HEK293 (cell line): ENCODE measurements at regions not wholly inside any gene's neighbourhood (a gene's known extent, or its start where the extent isn't known, plus 50 kb on each side); places are given as distances from the start of the nearest gene placed in this dataset.

Experiments used
- CTCF ChIP-seq: fragments of 450-650 bp; formaldehyde crosslinking; IDR thresholded peaks from 2 replicates; pipeline ENCODE4 v1.5.1; 2016; ENCODE audit warnings: missing biosample characterization, missing genetic modification characterization
- ELK4 ChIP-seq: IDR thresholded peaks from 2 replicates; pipeline ENCODE4 v1.6.1; 2011; ENCODE audit warnings: mild to moderate bottlenecking, low read depth, low read length, borderline replicate concordance
- GLIS1 ChIP-seq: fragments of 450-650 bp; formaldehyde crosslinking; IDR thresholded peaks from 2 replicates; pipeline ENCODE4 v1.5.1; 2016; ENCODE audit warnings: missing biosample characterization, missing genetic modification characterization
- KLF17 ChIP-seq: fragments of 450-650 bp; formaldehyde crosslinking; IDR thresholded peaks from 2 replicates; pipeline ENCODE4 v1.5.1; 2016; ENCODE audit warnings: missing biosample characterization, missing genetic modification characterization
- REST ChIP-seq: fragments of 450-650 bp; formaldehyde crosslinking; IDR thresholded peaks from 2 replicates; pipeline ENCODE4 v1.5.1; 2016; ENCODE audit warnings: missing biosample characterization, missing genetic modification characterization
- ZBTB1 ChIP-seq: fragments of 450-650 bp; formaldehyde crosslinking; IDR thresholded peaks from 2 replicates; pipeline ENCODE4 v1.5.1; 2016; ENCODE audit warnings: missing biosample characterization, missing genetic modification characterization
- ZNF23 ChIP-seq: fragments of 450-650 bp; formaldehyde crosslinking; IDR thresholded peaks from 2 replicates; pipeline ENCODE4 v1.5.1; 2016; ENCODE audit warnings: missing biosample characterization, missing genetic modification characterization, borderline replicate concordance
- ZNF558 ChIP-seq: fragments of 450-650 bp; formaldehyde crosslinking; IDR thresholded peaks from 2 replicates; pipeline ENCODE4 v1.5.1; 2016; ENCODE audit warnings: missing biosample characterization, missing genetic modification characterization
- ZNF561 ChIP-seq: fragments of 450-650 bp; IDR thresholded peaks from 2 replicates; pipeline ENCODE4 v1.5.1; 2018; ENCODE audit warnings: missing biosample characterization, missing genetic modification characterization, borderline replicate concordance
- ZNF623 ChIP-seq: fragments of 450-650 bp; formaldehyde crosslinking; IDR thresholded peaks from 2 replicates; pipeline ENCODE4 v1.5.1; 2016; ENCODE audit warnings: missing biosample characterization, missing genetic modification characterization
- ZNF645 ChIP-seq: fragments of 450-650 bp; formaldehyde crosslinking; IDR thresholded peaks from 2 replicates; pipeline ENCODE4; 2016; ENCODE audit warnings: missing biosample characterization, missing genetic modification characterization
- ZNF777 ChIP-seq: fragments of 450-650 bp; formaldehyde crosslinking; IDR thresholded peaks from 2 replicates; pipeline ENCODE4 v1.5.1; 2017; ENCODE audit warnings: missing biosample characterization, missing genetic modification characterization, borderline replicate concordance

GRCh38 chr18:39208729-39209128 lies 1643.1 kb upstream of the CELF4 start:
- TF ChIP-seq CTCF (tag by site-specific recombination) = no peak
- no peak for TF ChIP-seq ZNF777 (tag by site-specific recombination)
- TF ChIP-seq REST (tag by site-specific recombination) = no peak
- no peak for TF ChIP-seq ELK4
- TF ChIP-seq ZNF645 (tag by site-specific recombination) = no peak
- no peak for TF ChIP-seq ZNF623 (tag by site-specific recombination)
- TF ChIP-seq ZNF23 = no peak
- no peak for TF ChIP-seq KLF17 (tag by site-specific recombination)
- no peak for TF ChIP-seq ZNF558 (tag by site-specific recombination)
- no peak for TF ChIP-seq GLIS1 (tag by site-specific recombination)
- no peak for TF ChIP-seq ZBTB1 (tag by site-specific recombination)
- no peak for TF ChIP-seq ZNF561 (tag by site-specific recombination)
